ENCODE measurements at regions not wholly inside any gene's neighbourhood (a gene's known extent, or its start where the extent isn't known, plus 50 kb on each side); places are given as distances from the start of the nearest gene placed in this dataset.

DNA sequence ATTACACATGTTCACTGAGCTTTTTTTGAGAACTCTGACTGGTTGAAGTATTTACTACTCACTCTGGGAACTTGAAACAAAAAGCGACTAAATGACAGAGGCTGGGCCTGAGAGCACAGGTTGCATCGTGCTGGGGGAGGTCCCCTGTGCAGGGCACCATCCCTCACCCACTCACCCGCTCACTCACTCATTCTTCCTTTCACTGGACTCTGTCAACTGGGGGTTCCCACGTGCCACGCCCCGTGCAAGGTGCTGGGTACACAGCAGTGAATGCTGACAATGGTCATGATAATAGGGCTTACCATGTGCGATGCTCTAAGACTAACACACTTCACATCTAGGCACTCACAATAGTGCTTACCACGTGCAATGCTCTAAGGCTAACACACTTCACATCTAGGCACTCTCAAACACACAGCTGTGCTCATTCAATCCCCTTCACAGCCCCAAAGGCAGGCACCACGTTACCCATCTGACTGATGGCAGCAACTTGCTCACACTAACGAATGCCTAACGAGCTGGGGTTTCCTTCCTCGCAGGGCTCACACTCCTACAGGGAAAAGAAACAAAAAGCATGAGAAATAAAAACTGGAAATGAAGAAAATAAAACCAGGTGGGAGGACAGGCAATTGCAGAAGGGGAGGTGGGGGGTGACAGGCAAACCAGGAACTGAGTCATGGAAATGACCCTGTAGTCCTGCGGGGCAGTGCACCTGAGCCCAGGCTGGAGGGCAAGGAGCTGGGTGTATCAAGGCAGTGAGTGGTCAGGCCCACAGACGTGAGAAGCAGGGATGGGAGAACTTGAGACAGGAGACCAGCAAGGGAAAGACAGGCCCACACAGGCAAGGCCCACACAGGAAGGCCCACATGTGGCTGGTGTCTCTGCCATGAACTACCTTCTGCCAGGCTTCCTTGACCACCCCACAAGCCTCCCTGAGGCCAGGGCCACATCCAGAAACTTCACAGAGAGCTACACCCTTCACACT, 147.0 kb upstream of the FAM20C start:
- Mint-ChIP-seq H3K4me1 (ENCODE audit: low read depth) (no peaks in the 10 kb centered on the region), H3K27me3 (ENCODE audit: low read depth) (peaks cover 17% of the 10 kb centered on the region), H3K4me3 (no peak overlapping the region), H3K36me3 (ENCODE audit: low read depth) (no peaks in the 10 kb centered on the region), H3K9me3 (no peaks in the 10 kb centered on the region), H3K27ac (no peak overlapping the region)
- intact Hi-C loops (cut with micrococcal nuclease), result no loop called here
- CTCF ChIA-PET, result interaction anchor here (0.9 to 1.1 kb wide), 2 partner anchors 9 to 217 kb away, joined by 3 read pairs; no protein-coding TSS in a partner anchor
- peak; percentile 51 for DNase-seq

DNA sequence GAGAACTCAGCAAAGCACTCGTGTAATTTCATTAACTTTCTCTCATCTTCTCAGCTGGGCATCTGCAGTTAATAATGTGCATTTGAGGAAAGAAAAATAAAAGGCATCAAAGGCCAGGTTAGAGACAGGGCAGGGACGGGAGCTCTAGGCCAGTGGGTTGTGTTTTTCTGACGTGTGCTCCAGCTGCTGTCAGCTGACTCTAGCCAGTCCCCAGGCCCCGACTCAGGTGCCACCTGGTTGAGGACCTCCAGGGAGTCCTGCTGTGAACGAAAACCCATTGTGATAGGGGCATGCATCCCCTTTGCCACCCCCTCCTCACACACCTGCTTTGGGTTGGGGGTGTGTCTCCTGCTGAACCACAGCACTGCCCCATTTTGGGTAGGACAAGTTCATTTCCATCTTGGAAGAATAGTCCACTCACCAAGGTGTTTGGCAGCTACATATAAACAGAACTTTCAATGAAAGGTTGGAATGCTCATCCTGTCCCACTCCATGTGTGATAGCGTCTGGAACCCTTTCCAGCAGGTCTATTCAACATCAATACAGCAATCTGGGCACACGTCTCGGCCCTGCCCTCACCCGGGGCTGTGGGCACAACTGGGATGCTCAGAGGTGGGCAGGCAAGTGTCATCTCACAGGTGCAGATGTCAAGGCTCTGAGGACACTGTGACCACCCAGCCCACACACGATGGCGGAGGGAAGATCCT, 146.1 kb upstream of the FAM20C start:
- DNase-seq, result no peak
- Mint-ChIP-seq H3K27me3 (ENCODE audit: low read depth) (peaks cover 17% of the 10 kb centered on the region), H3K27ac (no peak overlapping the region), H3K4me1 (ENCODE audit: low read depth) (no peaks in the 10 kb centered on the region), H3K36me3 (ENCODE audit: low read depth) (no peaks in the 10 kb centered on the region), H3K9me3 (no peaks in the 10 kb centered on the region), H3K4me3 (no peak overlapping the region)
- intact Hi-C loops (cut with micrococcal nuclease), result no loop called here
- CTCF ChIA-PET, result interaction anchor here (0.9 to 1.1 kb wide), 2 partner anchors 8 to 216 kb away, joined by 3 read pairs; no protein-coding TSS in a partner anchor

DNA sequence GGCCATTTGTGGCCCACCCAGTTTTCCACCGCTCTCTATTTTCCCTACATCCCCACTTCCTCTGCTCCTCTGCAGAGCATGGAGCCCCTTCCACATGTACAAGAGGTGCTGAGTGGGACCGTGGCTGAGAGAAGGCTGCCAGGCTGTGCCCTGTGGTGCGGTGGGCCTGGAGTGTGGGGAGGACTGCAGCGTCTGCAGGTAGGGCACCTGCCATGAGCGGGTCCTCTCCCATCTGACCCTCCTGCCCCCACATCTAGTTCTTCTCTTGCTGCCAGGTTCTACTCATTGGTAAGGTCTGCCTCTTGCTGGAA, 145.6 kb upstream of the FAM20C start:
- CTCF ChIA-PET, result no interaction called here
- no peak overlapping the region for H3K27ac Mint-ChIP-seq
- no peaks in the 10 kb centered on the region for H3K4me1 Mint-ChIP-seq (ENCODE audit: low read depth)
- H3K9me3 Mint-ChIP-seq, result no peaks in the 10 kb centered on the region
- no peak for DNase-seq
- H3K36me3 Mint-ChIP-seq (ENCODE audit: low read depth), result no peaks in the 10 kb centered on the region
- intact Hi-C loops (cut with micrococcal nuclease), result no loop called here
- peaks cover 17% of the 10 kb centered on the region for H3K27me3 Mint-ChIP-seq (ENCODE audit: low read depth)
- no peak overlapping the region for H3K4me3 Mint-ChIP-seq

- no peak for DNase-seq
- no peaks in the 10 kb centered on the region for H3K4me1 Mint-ChIP-seq (ENCODE audit: low read depth)
- no peak overlapping the region for H3K27ac Mint-ChIP-seq
- intact Hi-C loops (cut with micrococcal nuclease), result no loop called here
- H3K27me3 Mint-ChIP-seq (ENCODE audit: low read depth), result peaks cover 3% of the 10 kb centered on the region
- no peak overlapping the region for H3K4me3 Mint-ChIP-seq
- CTCF ChIA-PET, result no interaction called here
- no peaks in the 10 kb centered on the region for H3K36me3 Mint-ChIP-seq (ENCODE audit: low read depth)
- no peaks in the 10 kb centered on the region for H3K9me3 Mint-ChIP-seq
Observed at GRCh38 chr7:51456-52068, 140.8 kb upstream of the FAM20C start.

DNA sequence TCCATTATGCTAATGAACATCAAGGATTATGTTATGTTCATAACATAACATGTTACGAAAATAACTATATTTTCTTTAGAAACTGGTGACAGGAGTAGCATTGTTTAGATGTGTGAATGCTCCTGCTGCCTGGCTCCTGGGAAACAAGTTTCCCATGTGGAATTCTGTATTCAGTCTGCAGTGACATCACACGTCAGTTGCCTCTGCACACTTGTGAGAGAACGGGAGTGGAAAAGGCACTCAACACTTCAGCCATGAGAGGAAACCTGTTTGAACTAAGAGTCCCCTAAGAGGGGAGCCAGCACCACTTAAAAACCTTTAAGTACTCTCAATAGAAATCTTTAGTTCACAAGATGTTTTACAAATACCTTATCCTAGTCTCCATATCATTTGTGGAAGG, 140.3 kb upstream of the FAM20C start:
- Mint-ChIP-seq H3K9me3 (no peaks in the 10 kb centered on the region), H3K27ac (no peak overlapping the region), H3K36me3 (ENCODE audit: low read depth) (no peaks in the 10 kb centered on the region), H3K27me3 (ENCODE audit: low read depth) (peaks cover under 1% of the 10 kb centered on the region), H3K4me1 (ENCODE audit: low read depth) (no peaks in the 10 kb centered on the region), H3K4me3 (no peak overlapping the region)
- intact Hi-C loops (cut with micrococcal nuclease), result no loop called here
- DNase-seq, result no peak
- CTCF ChIA-PET, result no interaction called here

DNA sequence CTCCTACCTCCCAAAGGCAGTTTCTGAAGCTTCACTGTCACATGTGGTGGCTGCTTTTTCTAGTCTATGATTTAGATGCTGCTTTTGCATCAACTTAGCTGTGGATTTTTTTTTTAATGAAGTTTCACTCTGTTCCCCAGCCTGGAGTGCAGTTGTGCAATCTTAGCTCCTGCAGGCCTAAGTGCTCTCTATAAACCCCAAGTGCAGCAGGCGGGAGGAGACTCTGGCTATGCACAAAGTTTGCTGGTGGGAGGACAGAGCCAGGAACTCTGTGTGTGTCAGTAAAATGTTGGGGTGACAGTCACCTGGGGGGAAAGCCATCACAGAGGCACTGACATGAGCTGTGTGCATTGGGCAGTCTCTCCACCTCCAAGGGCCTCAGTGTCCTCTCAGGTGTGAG, 138.8 kb upstream of the FAM20C start:
- no peak overlapping the region for H3K27ac Mint-ChIP-seq
- no peaks in the 10 kb centered on the region for H3K9me3 Mint-ChIP-seq
- H3K36me3 Mint-ChIP-seq (ENCODE audit: low read depth), result no peaks in the 10 kb centered on the region
- intact Hi-C loops (cut with micrococcal nuclease), result no loop called here
- CTCF ChIA-PET, result interaction anchor here (0.7 kb wide), 1 partner anchor 8 kb away, joined by 3 read pairs; no protein-coding TSS in a partner anchor
- no peak for DNase-seq
- no peaks in the 10 kb centered on the region for H3K4me1 Mint-ChIP-seq (ENCODE audit: low read depth)
- no peak overlapping the region for H3K4me3 Mint-ChIP-seq
- no peaks in the 10 kb centered on the region for H3K27me3 Mint-ChIP-seq (ENCODE audit: low read depth)

GRCh38 chr7:54615-55014, 137.8 kb upstream of the FAM20C start:
- Mint-ChIP-seq H3K27ac (no peak overlapping the region), H3K27me3 (ENCODE audit: low read depth) (no peaks in the 10 kb centered on the region)

DNA sequence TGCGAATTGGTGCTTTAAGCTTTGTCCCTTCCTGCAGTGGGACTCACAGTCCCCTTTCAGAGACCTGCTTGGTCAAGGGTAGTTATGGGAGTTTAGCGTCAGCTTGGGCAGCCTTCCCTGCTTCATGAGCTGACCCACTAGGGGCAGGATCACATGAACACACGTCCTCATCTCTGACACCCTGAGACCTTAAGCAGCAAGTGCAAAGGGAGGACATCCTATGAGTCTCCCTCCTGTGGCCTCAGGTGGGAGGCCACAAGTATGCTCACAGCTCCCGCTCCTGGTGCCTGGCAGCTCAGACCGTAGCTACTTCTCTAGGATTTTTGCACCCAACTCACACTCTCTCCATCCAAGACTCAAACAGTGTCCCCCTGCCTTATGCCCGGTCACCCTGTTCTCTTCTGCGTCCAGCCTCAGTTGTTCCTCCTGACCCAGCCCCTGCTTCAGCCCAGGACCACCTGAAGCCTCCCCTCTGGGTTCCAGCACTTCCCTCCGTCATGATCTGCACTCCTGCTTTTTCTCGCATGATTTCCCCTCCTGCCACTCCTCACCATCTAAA, 136.6 kb upstream of the FAM20C start:
- no peak for DNase-seq
- Mint-ChIP-seq H3K36me3 (ENCODE audit: low read depth) (no peaks in the 10 kb centered on the region), H3K4me1 (ENCODE audit: low read depth) (no peaks in the 10 kb centered on the region), H3K27me3 (ENCODE audit: low read depth) (no peaks in the 10 kb centered on the region), H3K27ac (no peak overlapping the region), H3K4me3 (no peak overlapping the region), H3K9me3 (no peaks in the 10 kb centered on the region)
- intact Hi-C loops (cut with micrococcal nuclease), result no loop called here
- CTCF ChIA-PET, result no interaction called here

More at GRCh38 chr7:54615-55014, 137.8 kb upstream of the FAM20C start:
- CTCF ChIA-PET, result interaction anchor here (0.7 kb wide), 1 partner anchor 9 kb away, joined by 3 read pairs; no protein-coding TSS in a partner anchor
- no peak for DNase-seq
- Mint-ChIP-seq H3K4me1 (ENCODE audit: low read depth) (no peaks in the 10 kb centered on the region), H3K9me3 (no peaks in the 10 kb centered on the region), H3K36me3 (ENCODE audit: low read depth) (no peaks in the 10 kb centered on the region), H3K4me3 (no peak overlapping the region)
- intact Hi-C loops (cut with micrococcal nuclease), result no loop called here

GRCh38 chr7:56291-56913, 136.0 kb upstream of the FAM20C start:
- CTCF ChIA-PET, result no interaction called here
- intact Hi-C loops (cut with micrococcal nuclease), result no loop called here
- Mint-ChIP-seq H3K4me1 (ENCODE audit: low read depth) (no peaks in the 10 kb centered on the region), H3K9me3 (no peaks in the 10 kb centered on the region), H3K36me3 (ENCODE audit: low read depth) (no peaks in the 10 kb centered on the region), H3K27me3 (ENCODE audit: low read depth) (no peaks in the 10 kb centered on the region), H3K27ac (no peak overlapping the region), H3K4me3 (no peak overlapping the region)
- DNase-seq, result no peak

GRCh38 chr7:57071-57470, 135.3 kb upstream of the FAM20C start:
- no peak overlapping the region for H3K27ac Mint-ChIP-seq
- H3K4me3 Mint-ChIP-seq, result no peak overlapping the region
- H3K4me1 Mint-ChIP-seq (ENCODE audit: low read depth), result no peaks in the 10 kb centered on the region
- H3K36me3 Mint-ChIP-seq (ENCODE audit: low read depth), result no peaks in the 10 kb centered on the region
- intact Hi-C loops (cut with micrococcal nuclease), result no loop called here
- DNase-seq, result no peak
- H3K27me3 Mint-ChIP-seq (ENCODE audit: low read depth), result no peaks in the 10 kb centered on the region
- no peaks in the 10 kb centered on the region for H3K9me3 Mint-ChIP-seq
- CTCF ChIA-PET, result no interaction called here

DNA sequence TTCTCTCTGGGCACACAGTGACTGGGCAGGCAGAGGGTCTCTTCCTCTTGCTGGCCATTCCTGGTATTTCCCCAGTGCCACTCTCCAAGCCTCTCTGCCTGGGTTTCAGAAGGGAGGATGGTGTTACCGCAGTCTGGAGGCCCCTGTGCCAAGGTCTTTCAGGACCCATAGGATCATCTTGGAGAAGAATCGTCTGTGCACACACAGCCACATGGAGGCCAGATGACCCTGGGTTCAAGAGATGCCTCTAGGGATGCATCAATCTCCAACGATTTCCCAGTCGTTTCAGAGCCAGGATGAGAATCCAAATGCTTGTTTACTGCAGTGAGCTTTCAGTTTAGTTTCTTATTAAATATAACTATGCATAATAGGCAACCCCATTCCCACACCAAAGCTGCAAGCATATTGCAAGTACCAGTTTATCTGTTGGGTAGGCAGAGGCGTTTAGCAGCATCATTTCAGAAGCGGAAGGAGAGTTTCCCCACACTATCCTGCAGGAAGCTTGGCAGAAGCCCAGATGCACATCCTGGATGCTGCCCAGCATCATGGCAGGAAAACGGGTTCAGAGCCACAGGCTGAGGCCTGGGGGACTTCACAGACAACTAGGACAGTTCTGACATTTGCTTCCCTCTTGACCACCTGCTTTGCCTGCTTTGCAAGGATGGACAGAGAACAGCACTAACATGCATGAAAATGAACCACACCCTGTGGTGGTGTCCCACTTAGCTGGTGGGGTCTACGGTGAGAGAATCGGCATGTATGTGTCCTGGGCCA, 134.7 kb upstream of the FAM20C start:
- DNase-seq, result no peak
- Mint-ChIP-seq H3K9me3 (no peaks in the 10 kb centered on the region), H3K27me3 (ENCODE audit: low read depth) (no peaks in the 10 kb centered on the region), H3K4me3 (no peak overlapping the region), H3K4me1 (ENCODE audit: low read depth) (no peaks in the 10 kb centered on the region), H3K27ac (no peak overlapping the region), H3K36me3 (ENCODE audit: low read depth) (no peaks in the 10 kb centered on the region)
- CTCF ChIA-PET, result no interaction called here
- intact Hi-C loops (cut with micrococcal nuclease), result no loop called here

Data from activated naive CD4-positive, alpha-beta T cell treated with anti-CD3 and anti-CD28 coated beads for 36 hours (primary cell).